ENCODE measurements at regions not wholly inside any gene's neighbourhood (a gene's known extent, or its start where the extent isn't known, plus 50 kb on each side); places are given as distances from the start of the nearest gene placed in this dataset.

DNA sequence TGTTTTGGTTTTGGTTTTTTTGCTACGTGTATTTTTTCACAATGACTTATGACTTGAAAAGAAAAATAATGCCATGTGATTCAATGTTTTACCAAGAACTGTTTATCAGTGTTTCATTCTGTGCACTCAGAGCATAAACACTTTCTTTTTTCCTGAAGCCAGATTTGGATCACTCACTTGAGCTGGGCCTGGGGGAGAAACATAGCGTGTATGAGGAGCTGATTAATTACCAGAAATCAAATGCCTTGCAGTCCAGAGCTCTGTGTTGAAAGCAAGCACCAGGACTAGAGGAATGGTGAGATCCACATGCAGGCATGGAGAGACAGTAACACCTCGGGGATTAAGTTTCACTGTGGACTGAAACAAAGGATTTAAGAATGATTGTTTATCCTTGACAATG is 642.1 kb upstream of the ADGRL2 start:
- H4K20me1 ChIP-seq (ENCODE audit: insufficient read depth), result no peaks in the 10 kb centered on the region
- H3K27ac ChIP-seq (ENCODE audit: low read length), result no peak overlapping the region
- TF ChIP-seq SMC3 (conservative IDR thresholded peaks at IDR 0.05; ENCODE audit: poor library complexity) (no peak), RAD21 (conservative IDR thresholded peaks at IDR 0.05) (no peak), MXI1 (conservative IDR thresholded peaks at IDR 0.05; ENCODE audit: poor library complexity, severe bottlenecking) (no peak), CTCF (IDR thresholded peaks at IDR 0.05; ENCODE audit: poor library complexity, severe bottlenecking) (no peak), TAF1 (IDR thresholded peaks at IDR 0.05; ENCODE audit: low read depth) (no peak), EP300 (conservative IDR thresholded peaks at IDR 0.05; ENCODE audit: poor library complexity, severe bottlenecking) (no peak), EZH2 (IDR thresholded peaks at IDR 0.05; ENCODE audit: borderline replicate concordance, insufficient read depth, low read length, poor library complexity, severe bottlenecking) (no peak), POLR2AphosphoS5 (IDR thresholded peaks at IDR 0.05) (no peak)
- TF ChIP-seq, protein P1, sequence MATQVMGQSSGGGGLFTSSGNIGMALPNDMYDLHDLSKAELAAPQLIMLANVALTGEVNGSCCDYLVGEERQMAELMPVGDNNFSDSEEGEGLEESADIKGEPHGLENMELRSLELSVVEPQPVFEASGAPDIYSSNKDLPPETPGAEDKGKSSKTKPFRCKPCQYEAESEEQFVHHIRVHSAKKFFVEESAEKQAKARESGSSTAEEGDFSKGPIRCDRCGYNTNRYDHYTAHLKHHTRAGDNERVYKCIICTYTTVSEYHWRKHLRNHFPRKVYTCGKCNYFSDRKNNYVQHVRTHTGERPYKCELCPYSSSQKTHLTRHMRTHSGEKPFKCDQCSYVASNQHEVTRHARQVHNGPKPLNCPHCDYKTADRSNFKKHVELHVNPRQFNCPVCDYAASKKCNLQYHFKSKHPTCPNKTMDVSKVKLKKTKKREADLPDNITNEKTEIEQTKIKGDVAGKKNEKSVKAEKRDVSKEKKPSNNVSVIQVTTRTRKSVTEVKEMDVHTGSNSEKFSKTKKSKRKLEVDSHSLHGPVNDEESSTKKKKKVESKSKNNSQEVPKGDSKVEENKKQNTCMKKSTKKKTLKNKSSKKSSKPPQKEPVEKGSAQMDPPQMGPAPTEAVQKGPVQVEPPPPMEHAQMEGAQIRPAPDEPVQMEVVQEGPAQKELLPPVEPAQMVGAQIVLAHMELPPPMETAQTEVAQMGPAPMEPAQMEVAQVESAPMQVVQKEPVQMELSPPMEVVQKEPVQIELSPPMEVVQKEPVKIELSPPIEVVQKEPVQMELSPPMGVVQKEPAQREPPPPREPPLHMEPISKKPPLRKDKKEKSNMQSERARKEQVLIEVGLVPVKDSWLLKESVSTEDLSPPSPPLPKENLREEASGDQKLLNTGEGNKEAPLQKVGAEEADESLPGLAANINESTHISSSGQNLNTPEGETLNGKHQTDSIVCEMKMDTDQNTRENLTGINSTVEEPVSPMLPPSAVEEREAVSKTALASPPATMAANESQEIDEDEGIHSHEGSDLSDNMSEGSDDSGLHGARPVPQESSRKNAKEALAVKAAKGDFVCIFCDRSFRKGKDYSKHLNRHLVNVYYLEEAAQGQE (IDR thresholded peaks at IDR 0.05; ENCODE audit: borderline replicate concordance), result no peak
- H3K27me3 ChIP-seq (ENCODE audit: insufficient read depth, low read depth, low read length), result no peaks in the 10 kb centered on the region
- no peak overlapping the region for H3K9ac ChIP-seq (ENCODE audit: low read length)
- H3K36me3 ChIP-seq (ENCODE audit: insufficient read depth, low read length), result no peaks in the 10 kb centered on the region
- H3K4me3 ChIP-seq (ENCODE audit: low read length), result no peak overlapping the region
- H3F3A ChIP-seq (ENCODE audit: insufficient read depth, low read length, poor library complexity, severe bottlenecking), result no peaks in the 10 kb centered on the region
- no peak overlapping the region for H3K4me2 ChIP-seq (ENCODE audit: low read length)
- H3K9me2 ChIP-seq (ENCODE audit: insufficient read depth, low read length), result no peaks in the 10 kb centered on the region
- H2AFZ ChIP-seq (ENCODE audit: low read depth, low read length), result no peak overlapping the region
- no peaks in the 10 kb centered on the region for H3K9me3 ChIP-seq (ENCODE audit: low read length)
- H3K79me2 ChIP-seq (replicated peaks; ENCODE audit: insufficient read depth, low read length), result no peaks in the 10 kb centered on the region

GRCh38 chr1:81157686-81158085 is 643.0 kb upstream of the ADGRL2 start:
- no peak overlapping the region for H3K4me2 ChIP-seq (ENCODE audit: low read length)

More at GRCh38 chr1:81157686-81158085, 643.0 kb upstream of the ADGRL2 start:
- H3K9me3 ChIP-seq (ENCODE audit: low read length), result no peaks in the 10 kb centered on the region
- H3K9ac ChIP-seq (ENCODE audit: low read length), result no peak overlapping the region
- H3K27me3 ChIP-seq (ENCODE audit: insufficient read depth, low read depth, low read length), result no peaks in the 10 kb centered on the region
- no peak overlapping the region for H2AFZ ChIP-seq (ENCODE audit: low read depth, low read length)
- H3K9me2 ChIP-seq (ENCODE audit: insufficient read depth, low read length), result no peaks in the 10 kb centered on the region
- H3K4me3 ChIP-seq (ENCODE audit: low read length), result no peak overlapping the region
- no peak overlapping the region for H3K27ac ChIP-seq (ENCODE audit: low read length)
- no peaks in the 10 kb centered on the region for H3K36me3 ChIP-seq (ENCODE audit: insufficient read depth, low read length)
- no peaks in the 10 kb centered on the region for H3F3A ChIP-seq (ENCODE audit: insufficient read depth, low read length, poor library complexity, severe bottlenecking)
- no peak for TF ChIP-seq MXI1 (conservative IDR thresholded peaks at IDR 0.05; ENCODE audit: poor library complexity, severe bottlenecking)
- no peak for TF ChIP-seq EZH2 (IDR thresholded peaks at IDR 0.05; ENCODE audit: borderline replicate concordance, insufficient read depth, low read length, poor library complexity, severe bottlenecking)
- no peak for TF ChIP-seq EP300 (conservative IDR thresholded peaks at IDR 0.05; ENCODE audit: poor library complexity, severe bottlenecking)
- TF ChIP-seq POLR2AphosphoS5 (IDR thresholded peaks at IDR 0.05), result no peak
- TF ChIP-seq SMC3 (conservative IDR thresholded peaks at IDR 0.05; ENCODE audit: poor library complexity), result no peak
- TF ChIP-seq, protein P1 (IDR thresholded peaks at IDR 0.05; ENCODE audit: borderline replicate concordance), result no peak
- no peak for TF ChIP-seq TAF1 (IDR thresholded peaks at IDR 0.05; ENCODE audit: low read depth)
- TF ChIP-seq RAD21 (conservative IDR thresholded peaks at IDR 0.05), result no peak
- no peak for TF ChIP-seq CTCF (IDR thresholded peaks at IDR 0.05; ENCODE audit: poor library complexity, severe bottlenecking)
- no peaks in the 10 kb centered on the region for H3K79me2 ChIP-seq (replicated peaks; ENCODE audit: insufficient read depth, low read length)
- H4K20me1 ChIP-seq (ENCODE audit: insufficient read depth), result no peaks in the 10 kb centered on the region

Data from neural cell (in vitro differentiated cells).